GM13977 (cell line): ENCODE measurements at regions not wholly inside any gene's neighbourhood (a gene's known extent, or its start where the extent isn't known, plus 50 kb on each side); places are given as distances from the start of the nearest gene placed in this dataset.
"Not testable (repeated sequence)": the region's sequence is repeated elsewhere in the genome, so short reads cannot be mapped to it uniquely, and the experiment has no call there.

Experiments used
- DNase-seq: peaks from one replicate; pipeline ENCODE4 v3.0.0; 2012; ENCODE audit warnings: low spot score
- in situ Hi-C: fragments of 300-500 bp; cut with MboI; formaldehyde crosslinking; loops from one replicate; pipeline ENCODE4 v1.12.0; 2022; ENCODE audit warnings: low sequenced_read_pairs, low pct_unique_long_range_greater_than_20kb, mixed read lengths, inconsistent platforms; ENCODE audit not compliant: unreplicated experiment
- TF ChIP-seq, protein P1 (sequence below): IDR thresholded peaks from 2 replicates; pipeline ENCODE4 v1.5.1; 2012; ENCODE audit warnings: mild to moderate bottlenecking, control low read depth; ENCODE audit not compliant: insufficient read depth; ENCODE audit errors: extremely low read depth, missing control alignments

DNA sequence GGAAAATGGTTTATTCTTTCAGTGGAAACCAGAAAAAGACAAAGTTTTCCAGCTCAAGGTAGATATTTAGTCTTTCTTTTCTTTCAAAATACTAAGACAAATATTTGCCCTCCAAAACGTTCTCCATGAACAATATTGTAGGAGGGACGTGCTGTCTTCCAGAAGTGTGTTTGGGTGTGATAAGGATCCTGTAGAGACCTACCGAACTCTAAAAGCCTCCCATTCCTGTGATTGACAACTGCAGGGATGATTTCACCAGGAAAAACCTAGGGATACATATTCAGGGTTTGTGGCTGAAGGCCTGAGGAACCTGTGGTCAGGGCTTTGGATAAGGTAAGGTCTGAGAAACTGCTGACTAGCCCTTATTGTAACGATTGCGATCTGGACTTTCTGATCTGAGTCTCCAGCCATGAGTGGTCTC is 167.1 kb downstream of the ZNF648 start:
- in situ Hi-C loops, result no loop called here
- TF ChIP-seq, protein P1, sequence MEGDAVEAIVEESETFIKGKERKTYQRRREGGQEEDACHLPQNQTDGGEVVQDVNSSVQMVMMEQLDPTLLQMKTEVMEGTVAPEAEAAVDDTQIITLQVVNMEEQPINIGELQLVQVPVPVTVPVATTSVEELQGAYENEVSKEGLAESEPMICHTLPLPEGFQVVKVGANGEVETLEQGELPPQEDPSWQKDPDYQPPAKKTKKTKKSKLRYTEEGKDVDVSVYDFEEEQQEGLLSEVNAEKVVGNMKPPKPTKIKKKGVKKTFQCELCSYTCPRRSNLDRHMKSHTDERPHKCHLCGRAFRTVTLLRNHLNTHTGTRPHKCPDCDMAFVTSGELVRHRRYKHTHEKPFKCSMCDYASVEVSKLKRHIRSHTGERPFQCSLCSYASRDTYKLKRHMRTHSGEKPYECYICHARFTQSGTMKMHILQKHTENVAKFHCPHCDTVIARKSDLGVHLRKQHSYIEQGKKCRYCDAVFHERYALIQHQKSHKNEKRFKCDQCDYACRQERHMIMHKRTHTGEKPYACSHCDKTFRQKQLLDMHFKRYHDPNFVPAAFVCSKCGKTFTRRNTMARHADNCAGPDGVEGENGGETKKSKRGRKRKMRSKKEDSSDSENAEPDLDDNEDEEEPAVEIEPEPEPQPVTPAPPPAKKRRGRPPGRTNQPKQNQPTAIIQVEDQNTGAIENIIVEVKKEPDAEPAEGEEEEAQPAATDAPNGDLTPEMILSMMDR, result no peak
- DNase-seq, result no peak

DNA sequence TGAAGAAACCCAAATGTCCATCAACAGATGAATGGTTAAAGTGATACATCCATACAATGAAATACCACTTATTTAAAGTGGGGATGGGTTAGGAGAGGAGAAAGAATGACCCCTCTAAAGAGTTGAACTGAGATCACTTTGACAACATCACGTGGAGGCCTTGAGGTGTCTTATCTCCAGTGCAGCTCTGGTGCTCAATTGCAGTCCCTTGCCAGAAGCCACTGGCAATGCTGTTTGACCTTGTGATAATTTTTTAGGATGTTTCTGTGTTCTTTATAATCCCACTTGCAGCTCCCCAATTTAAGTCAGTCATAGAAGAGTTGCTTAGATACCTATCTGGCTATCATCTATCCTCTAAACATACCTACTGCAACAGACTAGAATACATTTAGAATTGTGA is 167.6 kb downstream of the ZNF648 start:
- in situ Hi-C loops, result no loop called here
- TF ChIP-seq, protein P1, result no peak
- no peak for DNase-seq

DNA sequence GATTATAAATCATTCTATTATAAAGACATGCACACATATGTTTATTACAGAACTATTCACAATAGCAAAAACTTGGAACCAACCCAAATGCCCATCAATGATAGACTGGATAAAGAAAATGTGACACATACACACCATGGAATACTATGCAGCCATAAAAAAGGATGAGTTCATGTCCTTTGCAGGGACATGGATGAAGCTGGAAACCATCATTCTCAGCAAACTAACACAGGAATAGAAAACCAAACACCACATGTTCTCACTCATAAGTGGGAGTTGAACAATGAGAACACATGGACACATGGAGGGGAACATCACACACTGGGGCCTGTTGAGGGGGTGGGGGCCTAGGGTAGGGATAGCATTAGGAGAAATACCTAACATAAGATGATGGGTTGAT is 168.4 kb downstream of the ZNF648 start:
- DNase-seq, in situ Hi-C loops: not testable (repeated sequence)

DNA sequence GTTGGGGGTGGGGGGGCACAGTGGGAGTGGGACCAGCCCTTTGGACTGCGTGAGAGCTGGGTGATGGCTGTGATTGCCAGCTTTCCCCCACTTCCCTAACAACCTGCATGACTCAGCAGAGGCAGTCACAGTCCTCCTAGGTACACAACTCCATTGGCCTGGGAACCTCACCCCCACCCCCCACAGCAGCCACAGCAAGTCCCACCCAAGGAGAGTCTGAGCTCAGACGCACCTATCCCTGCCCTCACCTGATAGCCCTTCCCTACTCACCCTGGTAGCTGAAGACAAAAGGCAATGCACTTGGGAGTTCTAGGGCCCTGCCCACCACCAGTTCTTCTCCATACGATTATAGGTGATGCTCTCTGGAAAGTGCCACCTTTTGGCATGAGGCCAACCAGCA is 188.9 kb downstream of the ZNF648 start:
- DNase-seq, result no peak
- TF ChIP-seq, protein P1, result no peak
- in situ Hi-C loops, result no loop called here

DNA sequence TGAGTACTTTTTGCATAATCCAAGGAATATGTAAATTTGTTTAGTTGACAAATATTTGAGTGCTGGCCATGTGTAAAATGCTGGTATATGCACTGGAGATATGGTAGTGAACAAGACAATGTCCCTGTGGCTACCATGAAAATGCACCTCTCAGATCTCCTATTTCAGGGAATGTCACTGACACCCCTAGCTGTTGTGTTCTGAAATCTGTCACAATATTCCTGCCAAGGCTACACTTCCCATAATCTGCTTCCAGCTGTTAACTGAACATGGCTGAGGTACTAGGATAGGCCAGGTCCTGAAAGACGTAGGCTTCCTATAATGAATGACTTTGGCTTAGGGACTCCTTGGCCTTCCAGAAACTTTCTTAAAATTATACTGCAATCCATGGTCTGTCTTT is 197.8 kb downstream of the ZNF648 start:
- TF ChIP-seq, protein P1, result no peak
- in situ Hi-C loops, result no loop called here
- no peak for DNase-seq

DNA sequence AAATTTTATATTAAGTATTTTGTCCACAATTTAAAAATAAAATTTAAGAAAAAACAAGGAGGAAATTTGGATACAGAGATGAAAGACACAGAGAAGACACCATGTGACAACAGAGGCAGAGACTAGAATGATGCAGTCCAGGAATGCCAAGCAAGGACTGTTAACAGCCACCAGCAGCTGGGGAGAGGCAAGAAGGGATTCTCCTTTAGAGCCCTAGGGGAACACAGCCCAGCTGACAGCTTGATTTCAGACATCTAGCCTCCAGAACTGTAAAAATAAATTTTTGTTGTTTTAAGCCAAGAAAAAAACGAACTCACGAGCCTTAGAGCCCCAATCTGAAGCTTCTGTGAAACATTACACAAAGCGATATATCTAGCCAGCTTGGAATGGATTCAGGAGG is 198.5 kb downstream of the ZNF648 start:
- in situ Hi-C loops, result no loop called here
- TF ChIP-seq, protein P1, result no peak
- DNase-seq, result no peak

DNA sequence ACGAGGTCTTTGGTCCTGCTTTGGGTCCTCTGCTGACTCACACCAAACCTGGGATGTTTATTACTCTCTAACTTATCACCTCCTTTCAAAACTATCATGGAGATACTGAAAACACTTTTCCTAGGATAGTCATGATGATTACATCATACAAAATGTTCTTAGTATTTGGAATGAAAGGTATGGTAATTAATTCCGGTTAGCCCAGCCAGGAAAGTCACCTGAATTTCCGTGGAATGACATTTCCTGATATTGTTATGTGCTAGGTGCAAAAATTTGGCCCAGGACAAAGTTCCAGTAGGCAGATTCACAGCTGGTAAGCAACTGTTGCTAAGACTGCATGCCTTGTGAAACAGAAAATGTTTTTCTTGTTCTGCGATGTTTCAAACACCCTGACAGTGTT is 203.4 kb downstream of the ZNF648 start:
- TF ChIP-seq, protein P1, result no peak
- in situ Hi-C loops, result no loop called here
- no peak for DNase-seq
